Large intestine (tissue), 3 donors: ENCODE measurements at regions not wholly inside any gene's neighbourhood (a gene's known extent, or its start where the extent isn't known, plus 50 kb on each side); places are given as distances from the start of the nearest gene placed in this dataset.

Experiments used
- DNase-seq, 2 donors: peaks; one replicate each; pipeline versions ENCODE4 v3.0.0 to v3.0.0-alpha.2; 2013
- H3K27ac ChIP-seq: one replicate; pipeline ENCODE4 v1.5.1; 2013; ENCODE audit warnings: low read length
- H3K27me3 ChIP-seq: 2 replicates; pipeline ENCODE4 v1.6.1; 2013; ENCODE audit warnings: low read length; ENCODE audit not compliant: control insufficient read depth, insufficient read depth
- H3K36me3 ChIP-seq: 2 replicates; pipeline ENCODE4 v1.6.1; 2013; ENCODE audit warnings: low read length; ENCODE audit not compliant: control insufficient read depth, insufficient read depth
- H3K4me1 ChIP-seq: one replicate; pipeline ENCODE4 v1.6.1; 2013; ENCODE audit warnings: low read length; ENCODE audit not compliant: control insufficient read depth, insufficient read depth
- H3K4me3 ChIP-seq: one replicate; pipeline ENCODE4 v1.5.1; 2013; ENCODE audit warnings: low read length
- H3K9me3 ChIP-seq: one replicate; pipeline ENCODE4 v1.6.1; 2013; ENCODE audit warnings: mild to moderate bottlenecking, low read depth, low read length, moderate library complexity; ENCODE audit not compliant: control insufficient read depth
- WGBS: methylation state at CpG from one replicate; pipeline ENCODE4 v1.1.5; 2013; ENCODE audit warnings: low lambda C conversion rate; ENCODE audit not compliant: insufficient coverage; 5-methylcytosine and 5-hydroxymethylcytosine counted together

- H3K9me3 ChIP-seq = peaks cover 2% of the 10 kb centered on the region
- DNase-seq = no peak
- no peak overlapping the region for H3K4me3 ChIP-seq
- H3K4me1 ChIP-seq = no peaks in the 10 kb centered on the region
- H3K27me3 ChIP-seq = no peaks in the 10 kb centered on the region
- no peak overlapping the region for H3K27ac ChIP-seq
- no peaks in the 10 kb centered on the region for H3K36me3 ChIP-seq
- no CpG with 5 or more reads among the region's 2 CpGs for WGBS
These were observed 358.1 kb downstream of the ZFHX3 start for GRCh38 chr16:72689851-72690250.

DNA sequence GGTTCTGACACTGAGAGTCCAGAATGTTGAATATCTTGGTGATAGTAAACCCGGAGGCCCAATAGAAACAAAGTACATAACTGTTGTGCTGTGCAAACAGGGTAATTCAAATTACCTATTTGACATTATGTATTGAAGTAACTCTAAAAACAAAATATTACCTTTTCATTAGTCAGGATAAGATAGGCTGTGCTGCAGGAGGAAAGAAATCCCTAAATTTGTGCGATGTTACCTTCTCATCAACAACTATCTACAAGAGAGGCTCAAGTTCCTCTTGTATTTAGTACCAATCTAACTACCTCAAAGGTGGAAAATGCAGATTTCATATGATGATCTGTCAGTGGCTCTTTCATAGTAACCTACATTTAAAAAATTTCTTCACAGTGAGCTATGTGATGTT, 367.2 kb downstream of the ZFHX3 start:
- DNase-seq = no peak
- H3K4me3 ChIP-seq = no peak overlapping the region
- H3K4me1 ChIP-seq = peaks cover 5% of the 10 kb centered on the region
- no peaks in the 10 kb centered on the region for H3K9me3 ChIP-seq
- no peak overlapping the region for H3K27ac ChIP-seq
- H3K27me3 ChIP-seq = no peaks in the 10 kb centered on the region
- no peaks in the 10 kb centered on the region for H3K36me3 ChIP-seq
- WGBS = 100% methylated on average over 1 of the region's 2 CpGs

DNA sequence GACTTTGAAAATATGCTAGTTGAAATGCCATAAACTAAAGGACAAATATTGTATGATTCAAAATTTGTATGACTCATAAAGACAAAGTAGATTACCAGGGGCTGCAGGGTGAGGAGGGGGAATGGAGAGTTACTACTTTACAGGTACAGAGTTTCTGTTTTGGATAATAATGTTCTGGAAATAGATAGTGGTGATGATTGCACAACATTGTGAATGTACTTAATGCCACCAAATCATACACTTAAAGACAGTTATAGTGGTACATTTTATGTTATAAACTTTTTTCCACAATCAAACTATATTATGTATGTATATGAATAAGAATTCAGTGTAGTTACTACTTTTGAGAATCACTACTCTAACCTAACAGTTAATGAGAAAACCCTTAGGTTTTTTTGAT, 368.1 kb downstream of the ZFHX3 start:
- peaks cover 5% of the 10 kb centered on the region for H3K4me1 ChIP-seq
- H3K27ac ChIP-seq = no peak overlapping the region
- H3K27me3 ChIP-seq = no peaks in the 10 kb centered on the region
- H3K4me3 ChIP-seq = no peak overlapping the region
- peaks cover under 1% of the 10 kb centered on the region for H3K9me3 ChIP-seq
- H3K36me3 ChIP-seq = no peaks in the 10 kb centered on the region
- no peak for DNase-seq

- Histone ChIP-seq H3K4me1 (peaks cover 5% of the 10 kb centered on the region), H3K36me3 (no peaks in the 10 kb centered on the region), H3K27ac (peak overlapping the region; percentile 81), H3K9me3 (peaks cover 18% of the 10 kb centered on the region), H3K27me3 (no peaks in the 10 kb centered on the region), H3K4me3 (no peak overlapping the region)
- peak; percentile 83 to 95 for DNase-seq
- no CpG with 5 or more reads among the region's 2 CpGs for WGBS
These were observed 370.1 kb downstream of the ZFHX3 start for GRCh38 chr16:72677662-72678447.

GRCh38 chr16:72673118-72673517, 374.8 kb downstream of the ZFHX3 start:
- no peak for DNase-seq
- H3K36me3 ChIP-seq = no peaks in the 10 kb centered on the region
- no CpG with 5 or more reads among the region's 1 CpG for WGBS
- no peak overlapping the region for H3K27ac ChIP-seq
- H3K27me3 ChIP-seq = no peaks in the 10 kb centered on the region
- peaks cover 5% of the 10 kb centered on the region for H3K4me1 ChIP-seq
- H3K9me3 ChIP-seq = peaks cover 22% of the 10 kb centered on the region
- H3K4me3 ChIP-seq = no peak overlapping the region

DNA sequence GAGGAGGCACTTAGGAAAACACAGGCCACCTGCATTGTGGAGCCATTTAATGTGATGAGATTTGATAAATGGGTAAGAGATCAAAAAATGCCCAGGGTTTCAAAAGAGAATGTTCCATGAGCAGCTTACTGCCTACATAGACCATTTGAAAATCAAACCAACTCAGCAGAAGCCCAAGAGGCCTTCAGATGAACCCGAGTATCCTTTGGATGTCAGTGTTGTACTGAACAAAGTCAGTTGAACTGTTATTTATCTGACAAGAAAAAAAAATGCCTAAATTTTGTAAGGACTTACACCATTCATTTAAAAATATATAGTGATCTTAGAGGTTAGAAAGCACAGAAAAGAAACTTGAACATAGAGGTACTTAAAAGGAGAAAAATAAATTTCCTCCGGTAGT, 381.7 kb downstream of the ZFHX3 start:
- H3K4me1 ChIP-seq = no peaks in the 10 kb centered on the region
- no peaks in the 10 kb centered on the region for H3K36me3 ChIP-seq
- no peaks in the 10 kb centered on the region for H3K9me3 ChIP-seq
- DNase-seq = no peak
- no CpG with 5 or more reads among the region's 2 CpGs for WGBS
- no peak overlapping the region for H3K4me3 ChIP-seq
- no peak overlapping the region for H3K27ac ChIP-seq
- no peaks in the 10 kb centered on the region for H3K27me3 ChIP-seq

- H3K36me3 ChIP-seq = no peaks in the 10 kb centered on the region
- no peaks in the 10 kb centered on the region for H3K27me3 ChIP-seq
- H3K4me1 ChIP-seq = no peaks in the 10 kb centered on the region
- WGBS = 17% methylated on average over 1 of the region's 4 CpGs
- no peak for DNase-seq
- no peak overlapping the region for H3K27ac ChIP-seq
- no peaks in the 10 kb centered on the region for H3K9me3 ChIP-seq
- H3K4me3 ChIP-seq = peak overlapping the region; percentile 99
These were observed 382.2 kb downstream of the ZFHX3 start for GRCh38 chr16:72665701-72666100.

GRCh38 chr16:72664509-72665408, 383.2 kb downstream of the ZFHX3 start:
- 0% methylated on average over 3 of the region's 60 CpGs for WGBS
- H3K27ac ChIP-seq = peak overlapping the region; percentile 78

DNA sequence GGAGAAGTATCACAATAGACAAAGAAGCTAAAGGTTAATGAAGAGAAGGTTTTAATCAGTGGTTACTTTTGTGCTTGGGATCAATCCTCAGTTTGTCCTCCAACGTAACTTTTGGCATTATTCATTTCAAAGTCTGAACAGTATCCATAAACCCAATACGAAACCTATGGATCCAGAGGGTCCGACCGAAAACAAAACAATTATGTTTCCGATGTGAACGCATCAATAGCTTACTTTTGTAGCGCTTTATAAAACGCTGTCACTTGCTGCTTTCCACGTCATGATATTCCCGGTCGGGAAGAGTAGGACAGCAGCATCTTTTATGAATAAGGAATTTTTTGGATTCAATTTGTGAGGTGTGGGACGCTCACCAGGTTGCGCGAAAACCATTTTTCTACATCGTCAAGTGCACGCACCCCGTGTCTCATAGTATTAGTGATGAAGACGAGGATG, 383.8 kb downstream of the ZFHX3 start:
- peak in 1 of 2 donors; percentile 6 for DNase-seq
- no peaks in the 10 kb centered on the region for H3K36me3 ChIP-seq
- H3K4me3 ChIP-seq = peak overlapping the region; percentile 99
- WGBS = 4% methylated on average over 4 of the region's 18 CpGs
- H3K27ac ChIP-seq = peak overlapping the region; percentile 78
- H3K9me3 ChIP-seq = no peaks in the 10 kb centered on the region
- H3K27me3 ChIP-seq = no peaks in the 10 kb centered on the region
- no peaks in the 10 kb centered on the region for H3K4me1 ChIP-seq

More at GRCh38 chr16:72664509-72665408, 383.2 kb downstream of the ZFHX3 start:
- Histone ChIP-seq H3K4me3 (peak overlapping the region; percentile 99), H3K9me3 (no peaks in the 10 kb centered on the region), H3K4me1 (no peaks in the 10 kb centered on the region), H3K36me3 (no peaks in the 10 kb centered on the region), H3K27me3 (no peaks in the 10 kb centered on the region)
- DNase-seq = peak; percentile 97 to 98

DNA sequence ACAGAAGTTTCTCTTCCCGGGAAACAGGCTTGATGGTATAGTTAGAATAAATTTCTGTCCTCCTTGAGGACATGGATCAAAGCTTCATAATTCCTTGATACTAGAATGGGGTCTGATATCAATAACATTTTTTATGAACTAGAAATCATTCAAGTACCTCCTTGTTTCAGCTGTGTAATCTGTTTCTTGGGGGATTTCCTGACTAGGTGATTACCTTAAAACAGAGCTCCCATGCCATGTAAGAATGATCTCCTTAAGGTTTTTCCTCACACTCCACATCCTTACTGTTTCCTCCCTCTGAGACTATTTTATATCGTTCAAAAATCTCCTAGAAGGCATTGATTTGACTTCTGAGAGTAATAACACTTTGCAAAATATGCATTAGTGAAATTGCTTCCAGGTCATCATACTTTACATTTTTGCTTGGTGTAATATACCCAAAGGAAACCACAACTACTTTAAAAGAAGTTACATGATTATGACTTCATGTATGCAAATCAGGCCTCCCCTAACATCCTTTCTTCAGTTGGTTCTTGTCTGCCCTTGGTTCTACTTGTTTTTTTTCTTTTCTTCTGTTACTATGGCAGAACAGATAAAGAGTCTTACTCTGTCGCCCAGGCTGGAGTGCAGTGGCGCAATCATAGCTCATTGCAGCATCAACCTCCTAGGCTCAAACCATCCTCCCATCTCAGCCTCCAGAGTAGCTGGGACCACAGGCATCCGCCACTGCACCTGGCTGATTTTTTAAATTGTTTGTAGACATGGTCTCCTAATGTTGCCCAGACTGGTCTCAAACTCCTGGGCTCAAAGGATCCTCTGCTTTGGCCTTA, 388.8 kb downstream of the ZFHX3 start:
- Histone ChIP-seq H3K4me1 (no peaks in the 10 kb centered on the region), H3K27me3 (no peaks in the 10 kb centered on the region), H3K36me3 (no peaks in the 10 kb centered on the region), H3K4me3 (no peak overlapping the region), H3K9me3 (no peaks in the 10 kb centered on the region), H3K27ac (no peak overlapping the region)
- no peak for DNase-seq
- 100% methylated on average over 1 of the region's 5 CpGs for WGBS
